GM18951 (cell line): ENCODE measurements at regions not wholly inside any gene's neighbourhood (a gene's known extent, or its start where the extent isn't known, plus 50 kb on each side); places are given as distances from the start of the nearest gene placed in this dataset.

ENCODE experiments used
- POLR2A ChIP-seq: IDR thresholded peaks from 4 replicates; pipeline ENCODE4 v1.6.1; 2011; ENCODE audit warnings: mild to moderate bottlenecking; ENCODE audit not compliant: insufficient read length, insufficient read depth; ENCODE audit errors: extremely low read depth
- in situ Hi-C: fragments of 300-500 bp; cut with MboI; formaldehyde crosslinking; loops from one replicate; pipeline ENCODE4 v1.12.0; 2022; ENCODE audit warnings: low sequenced_read_pairs, mixed read lengths, inconsistent platforms; ENCODE audit not compliant: unreplicated experiment

- in situ Hi-C loops = no loop called here
- TF ChIP-seq POLR2A = no peak
Measured at GRCh38 chrX:43581888-43582539, 74.1 kb upstream of the MAOA start.

DNA sequence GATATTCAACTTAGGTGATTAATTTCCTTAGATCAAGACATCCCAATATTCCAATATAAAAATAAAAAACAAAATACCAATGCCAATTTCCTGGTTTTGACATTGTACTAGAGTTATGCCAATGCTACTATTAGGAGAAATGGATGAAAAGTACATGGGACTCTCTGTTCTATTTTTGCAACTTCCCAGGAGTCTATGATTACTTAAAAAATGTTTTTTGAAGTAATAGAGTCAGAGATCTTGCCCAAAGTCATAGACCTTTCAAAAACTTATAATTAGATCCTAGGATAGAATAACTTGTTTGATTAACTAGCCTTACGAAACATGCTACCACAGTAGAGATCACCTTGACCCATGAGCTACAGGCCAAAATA, 73.6 kb upstream of the MAOA start:
- TF ChIP-seq POLR2A = no peak
- in situ Hi-C loops = no loop called here

DNA sequence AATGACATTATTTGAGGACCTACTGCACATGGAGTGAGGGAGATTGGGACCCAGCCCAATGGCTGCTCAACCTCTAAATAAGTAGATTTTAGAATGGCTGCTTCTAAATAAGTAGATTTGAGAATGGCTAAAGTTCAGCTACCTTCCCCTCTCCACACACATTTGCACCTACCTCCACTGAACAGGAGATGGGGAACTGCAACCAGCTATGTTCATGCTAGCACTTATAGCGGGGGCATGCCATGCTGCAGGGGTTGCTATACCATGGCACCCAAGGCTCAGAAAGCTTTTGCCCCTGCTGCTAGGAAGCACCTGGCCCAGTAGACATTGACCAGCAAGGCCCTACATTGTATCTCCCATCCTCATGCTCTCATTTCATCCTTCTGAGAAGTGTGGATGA, 70.2 kb upstream of the MAOA start:
- in situ Hi-C loops = no loop called here
- no peak for TF ChIP-seq POLR2A

DNA sequence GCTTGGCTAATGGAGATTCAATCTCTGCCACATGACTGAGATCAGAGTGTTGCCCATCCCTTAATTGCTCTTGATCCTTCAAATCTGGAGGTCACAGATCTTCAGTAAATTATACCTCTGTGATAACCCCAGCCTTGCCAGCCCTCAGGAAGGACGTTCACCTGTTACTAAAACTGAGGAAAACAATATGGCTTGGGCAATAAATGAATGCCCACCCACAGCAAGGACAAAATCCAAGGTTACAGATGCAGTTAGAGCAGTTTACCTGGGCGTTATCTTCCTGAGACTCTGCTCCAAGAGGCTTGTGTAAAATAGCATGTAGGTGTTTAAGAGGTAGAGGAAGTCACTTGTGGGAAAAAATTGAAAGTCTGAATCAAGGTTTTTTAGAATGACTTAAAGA, 69.3 kb upstream of the MAOA start:
- in situ Hi-C loops = no loop called here
- no peak for TF ChIP-seq POLR2A

DNA sequence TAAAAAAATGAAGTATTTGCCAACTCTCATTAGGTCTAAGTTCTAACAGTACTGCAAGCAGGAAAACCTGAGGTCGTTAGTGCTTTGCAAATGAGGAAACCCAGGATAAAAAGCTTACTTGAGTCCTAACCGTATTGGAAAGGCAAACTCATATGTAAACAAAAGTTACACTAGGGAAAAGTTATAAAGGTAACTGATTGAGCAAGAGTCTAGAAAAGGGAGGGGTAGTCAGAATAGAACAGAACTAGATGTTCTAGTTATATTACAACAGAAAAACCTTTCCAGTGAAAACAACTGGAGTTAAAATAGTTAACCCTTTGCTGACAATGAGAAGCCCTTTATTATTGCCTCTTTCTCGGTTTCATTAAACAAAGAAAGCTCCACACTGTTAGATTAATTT, 66.4 kb upstream of the MAOA start:
- in situ Hi-C loops = no loop called here
- no peak for TF ChIP-seq POLR2A

- in situ Hi-C loops = no loop called here
- no peak for TF ChIP-seq POLR2A
Measured at GRCh38 chrX:43590150-43590549, 65.9 kb upstream of the MAOA start.

DNA sequence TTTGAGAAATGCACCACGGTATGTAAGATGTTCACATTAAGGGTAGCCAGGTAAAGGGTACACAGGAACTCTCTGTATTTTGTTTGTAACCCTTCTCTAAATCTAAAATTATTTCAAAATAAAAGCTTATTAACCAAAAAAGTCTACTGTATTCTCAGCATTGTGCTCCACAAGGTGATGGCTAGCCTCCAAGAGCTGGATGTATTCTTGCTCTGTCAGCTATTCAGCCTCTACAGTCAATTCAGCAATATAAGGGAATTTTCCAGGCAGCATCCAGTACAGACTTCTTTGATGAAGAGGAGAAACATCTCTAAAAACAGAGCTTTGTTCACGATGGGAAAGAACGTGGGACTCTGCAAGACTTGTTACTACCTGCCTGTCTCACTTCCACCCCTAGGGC, 63.5 kb upstream of the MAOA start:
- no peak for TF ChIP-seq POLR2A
- in situ Hi-C loops = no loop called here

- in situ Hi-C loops = no loop called here
- no peak for TF ChIP-seq POLR2A
Measured at GRCh38 chrX:43595931-43596330, 60.2 kb upstream of the MAOA start.

GRCh38 chrX:43604753-43605152, 51.3 kb upstream of the MAOA start:
- in situ Hi-C loops = no loop called here
- TF ChIP-seq POLR2A = no peak

DNA sequence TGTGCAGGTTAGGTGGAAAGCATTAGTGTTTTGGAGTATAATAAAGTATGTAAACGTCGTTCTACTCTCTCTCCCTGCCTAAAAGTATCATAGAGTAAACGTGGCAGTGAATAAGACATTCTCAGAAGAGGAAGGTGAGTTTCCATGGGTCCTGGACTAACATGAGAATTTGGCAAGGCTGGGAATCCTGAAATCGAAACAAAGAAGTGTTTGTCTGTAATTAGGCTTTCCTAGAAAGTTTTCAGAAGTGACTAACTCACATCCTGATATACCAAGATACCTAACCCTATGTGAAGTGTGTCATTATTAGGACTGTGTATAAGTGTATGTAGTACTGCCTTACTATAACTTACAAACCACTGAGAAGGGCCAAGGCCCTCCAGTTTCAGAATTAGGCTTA, 50.7 kb upstream of the MAOA start:
- no peak for TF ChIP-seq POLR2A
- in situ Hi-C loops = no loop called here
